Gastrocnemius medialis (tissue), 4 donors: ENCODE measurements at regions not wholly inside any gene's neighbourhood (a gene's known extent, or its start where the extent isn't known, plus 50 kb on each side); places are given as distances from the start of the nearest gene placed in this dataset.
A peak's percentile ranks its signal among the peaks of the same experiment; 100 is the strongest.

Experiments
- ATAC-seq, 2 donors: fragments of 150-250 bp; one replicate each; pipeline ENCODE4 v1.9.1; 2016
- DNase-seq, 2 donors: peaks; one replicate each; pipeline ENCODE4 v3.0.0-alpha.2; 2019
- H3K27ac ChIP-seq, 4 donors: fragments of 200-600 bp; sonication (generic); 1 replicate in 1 of 4; 2 replicates in 3 of 4; pipeline ENCODE4 v1.5.1; 2016 to 2018; ENCODE audit warnings: mild to moderate bottlenecking in 2 of 4, moderate library complexity in 1 of 4
- H3K27me3 ChIP-seq, 3 donors: fragments of 200-600 bp; sonication (generic) in 2 of 3; 1 replicate in 1 of 3; 2 replicates in 2 of 3; pipeline versions ENCODE4 v1.5.1 to v1.6.0; 2016 to 2019; ENCODE audit warnings: mild to moderate bottlenecking in 1 of 3, moderate library complexity in 1 of 3
- H3K36me3 ChIP-seq, 2 donors: fragments of 200-600 bp; sonication (generic) in 1 of 2; one replicate each; pipeline ENCODE4 v1.5.1; 2017 to 2018
- H3K4me1 ChIP-seq, 2 donors: fragments of 200-600 bp; sonication (generic) in 1 of 2; one replicate each; pipeline ENCODE4 v1.5.1; 2016 to 2017; ENCODE audit warnings: mild to moderate bottlenecking in 2 of 2
- H3K4me3 ChIP-seq, 4 donors: fragments of 200-600 bp; sonication (generic) in 3 of 4; 1 replicate in 1 of 4; 2 replicates in 3 of 4; pipeline ENCODE4 v1.5.1; 2016 to 2019; ENCODE audit warnings: mild to moderate bottlenecking in 2 of 4
- H3K9me3 ChIP-seq, 3 donors: fragments of 200-600 bp; sonication (generic) in 2 of 3; 1 replicate in 1 of 3; 2 replicates in 2 of 3; pipeline ENCODE4 v1.5.1; 2016 to 2019
- POLR2A ChIP-seq, 2 donors: fragments of 450-650 bp; IDR thresholded peaks; one replicate each; pipeline ENCODE4 v1.6.1; 2017; ENCODE audit warnings: antibody characterized with exemption in 2 of 2, mild to moderate bottlenecking in 2 of 2, moderate library complexity in 2 of 2
- in situ Hi-C, 4 donors: fragments of 200-750 bp; cut with MboI; loops; one replicate each; pipeline versions ENCODE4 v1.15.0 to v1.8.0; 2017; ENCODE audit warnings: low sequenced_read_pairs in 4 of 4
- intact Hi-C: fragments of 100-400 bp; cut with DNase I; formaldehyde crosslinking; loops from one replicate; pipeline ENCODE4 v1.15.1; 2023; ENCODE audit warnings: low total_unique reads
- TF ChIP-seq, protein P1 (sequence below), 5 experiments: fragments of 450-650 bp in 3 of 5; fragments of 200-600 bp in 2 of 5; sonication (generic) in 2 of 5; IDR thresholded peaks in 4 of 5; conservative IDR thresholded peaks in 1 of 5; 1 replicate in 4 of 5; 2 replicates in 1 of 5; pipeline ENCODE4 v1.5.1; 2016 to 2019; ENCODE audit warnings: antibody characterized with exemption in 5 of 5, mild to moderate bottlenecking in 3 of 5, moderate library complexity in 3 of 5

DNA sequence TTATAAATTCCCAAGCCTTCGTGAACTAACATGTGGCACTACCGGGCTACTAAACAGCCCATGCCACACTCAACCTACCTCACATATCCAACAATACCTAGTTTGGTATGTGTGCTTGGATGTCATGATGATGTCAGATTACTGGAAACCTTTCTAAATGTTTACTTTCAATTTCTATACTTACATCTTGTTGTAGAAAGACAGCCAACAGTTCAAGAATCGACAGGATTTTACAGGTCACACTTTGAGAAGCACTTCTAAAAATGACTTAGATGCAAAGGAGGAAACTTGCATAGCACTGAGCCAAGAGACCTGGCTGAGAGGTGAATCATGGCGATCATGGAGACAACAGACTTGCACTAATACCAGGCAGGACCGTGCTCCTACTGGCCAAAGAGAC lies 209.9 kb downstream of the COL4A1 start:
- in situ Hi-C loops: no loop called here
- H3K4me3 ChIP-seq: no peak overlapping the region
- no peak overlapping the region for H3K27ac ChIP-seq
- DNase-seq (no peak), ATAC-seq (no peak)
- no peak for TF ChIP-seq POLR2A (IDR thresholded peaks at IDR 0.05)
- TF ChIP-seq, protein P1, sequence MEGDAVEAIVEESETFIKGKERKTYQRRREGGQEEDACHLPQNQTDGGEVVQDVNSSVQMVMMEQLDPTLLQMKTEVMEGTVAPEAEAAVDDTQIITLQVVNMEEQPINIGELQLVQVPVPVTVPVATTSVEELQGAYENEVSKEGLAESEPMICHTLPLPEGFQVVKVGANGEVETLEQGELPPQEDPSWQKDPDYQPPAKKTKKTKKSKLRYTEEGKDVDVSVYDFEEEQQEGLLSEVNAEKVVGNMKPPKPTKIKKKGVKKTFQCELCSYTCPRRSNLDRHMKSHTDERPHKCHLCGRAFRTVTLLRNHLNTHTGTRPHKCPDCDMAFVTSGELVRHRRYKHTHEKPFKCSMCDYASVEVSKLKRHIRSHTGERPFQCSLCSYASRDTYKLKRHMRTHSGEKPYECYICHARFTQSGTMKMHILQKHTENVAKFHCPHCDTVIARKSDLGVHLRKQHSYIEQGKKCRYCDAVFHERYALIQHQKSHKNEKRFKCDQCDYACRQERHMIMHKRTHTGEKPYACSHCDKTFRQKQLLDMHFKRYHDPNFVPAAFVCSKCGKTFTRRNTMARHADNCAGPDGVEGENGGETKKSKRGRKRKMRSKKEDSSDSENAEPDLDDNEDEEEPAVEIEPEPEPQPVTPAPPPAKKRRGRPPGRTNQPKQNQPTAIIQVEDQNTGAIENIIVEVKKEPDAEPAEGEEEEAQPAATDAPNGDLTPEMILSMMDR (IDR thresholded peaks at IDR 0.05 in 4 of 5, conservative IDR thresholded peaks at IDR 0.05 in 1 of 5): no peak
- H3K27me3 ChIP-seq: no peaks in the 10 kb centered on the region
- peaks cover 18 to 22% of the 10 kb centered on the region in 2 donors for H3K4me1 ChIP-seq
- H3K9me3 ChIP-seq: no peaks in the 10 kb centered on the region
- intact Hi-C loops: loop anchor here (1.0 to 5.0 kb wide), 2 partner anchors 8 to 40 kb away; no protein-coding TSS in a partner anchor
- no peaks in the 10 kb centered on the region for H3K36me3 ChIP-seq

DNA sequence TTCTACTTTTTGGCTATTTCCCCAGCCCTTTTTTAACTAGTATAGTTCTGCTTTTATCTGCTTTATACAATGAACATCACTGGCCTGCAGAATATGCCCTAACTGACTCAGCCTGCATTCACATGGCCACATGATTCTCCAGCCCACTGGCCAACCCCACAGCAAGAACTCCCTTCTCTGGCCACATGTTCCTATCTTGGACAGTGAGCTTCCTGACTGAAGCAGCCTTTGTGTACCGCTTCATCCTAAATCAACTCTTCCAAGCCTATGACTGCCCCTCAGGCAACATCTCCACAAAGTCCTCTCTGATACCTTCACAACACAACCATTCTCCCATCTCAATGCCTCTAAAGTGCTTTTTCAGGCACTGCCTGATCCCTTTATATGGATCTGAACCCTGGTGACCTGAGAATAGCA lies 214.1 kb downstream of the COL4A1 start:
- ATAC-seq: no peak
- in situ Hi-C loops: no loop called here

DNA sequence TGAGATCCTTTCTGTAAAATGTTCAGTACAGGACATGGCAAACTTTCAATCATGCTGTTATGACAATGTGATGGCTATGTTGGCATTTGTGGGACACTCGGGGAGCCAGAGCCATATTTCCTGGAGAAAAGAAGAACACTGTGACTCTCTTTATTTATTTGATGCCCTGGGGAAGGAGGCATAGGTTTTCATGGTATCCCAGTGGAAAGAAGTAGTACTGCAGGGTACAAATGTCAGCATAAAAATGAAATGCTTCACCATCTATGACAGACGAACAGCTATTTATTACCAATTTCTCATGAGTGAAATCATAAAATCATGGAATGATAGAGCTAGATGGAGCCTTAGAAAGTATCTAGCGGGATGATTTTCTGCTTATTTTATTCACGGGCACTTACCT lies 217.1 kb downstream of the COL4A1 start:
- in situ Hi-C loops: no loop called here
- intact Hi-C loops: no loop called here

More for the DNA sequence above, 214.1 kb downstream of the COL4A1 start:
- Histone ChIP-seq H3K36me3 (no peaks in the 10 kb centered on the region), H3K4me1 (peaks cover 18 to 22% of the 10 kb centered on the region in 2 donors), H3K27me3 (no peaks in the 10 kb centered on the region), H3K9me3 (no peaks in the 10 kb centered on the region), H3K4me3 (no peak overlapping the region), H3K27ac (peak overlapping the region in 2 of 4 donors; percentile 89 to 92)
- no peak for DNase-seq
- TF ChIP-seq, protein P1 (IDR thresholded peaks at IDR 0.05 in 4 of 5, conservative IDR thresholded peaks at IDR 0.05 in 1 of 5): no peak
- no peak for TF ChIP-seq POLR2A (IDR thresholded peaks at IDR 0.05)
- intact Hi-C loops: no loop called here

DNA sequence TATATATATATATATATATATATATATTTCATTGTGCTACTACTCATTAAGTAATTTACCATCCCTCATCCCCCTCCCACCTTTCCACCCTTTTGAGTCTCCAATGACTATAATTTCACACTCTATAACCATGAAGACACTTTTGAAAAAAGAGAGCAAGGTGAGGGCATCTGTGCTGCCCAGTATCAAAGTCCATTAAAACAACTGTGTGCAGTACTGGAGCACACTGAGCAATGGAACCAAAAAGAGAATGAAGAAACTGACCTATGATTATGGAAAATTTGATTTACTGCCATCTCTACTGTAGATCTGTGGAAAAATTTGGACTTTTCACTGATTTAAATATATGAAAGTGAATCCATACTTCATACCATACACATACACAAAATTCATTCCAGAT lies 217.9 kb downstream of the COL4A1 start:
- in situ Hi-C loops: no loop called here
- ATAC-seq (no peak), DNase-seq (no peak)
- intact Hi-C loops: no loop called here
- Histone ChIP-seq H3K4me1 (peaks cover 3 to 9% of the 10 kb centered on the region in 2 donors), H3K9me3 (peaks cover 0 to 12% (median 0%) of the 10 kb centered on the region in 3 donors), H3K36me3 (no peaks in the 10 kb centered on the region), H3K27me3 (no peaks in the 10 kb centered on the region), H3K4me3 (no peak overlapping the region), H3K27ac (no peak overlapping the region)
- TF ChIP-seq, protein P1 (IDR thresholded peaks at IDR 0.05 in 4 of 5, conservative IDR thresholded peaks at IDR 0.05 in 1 of 5): no peak
- no peak for TF ChIP-seq POLR2A (IDR thresholded peaks at IDR 0.05)

More for the DNA sequence above, 217.1 kb downstream of the COL4A1 start:
- TF ChIP-seq, protein P1 (IDR thresholded peaks at IDR 0.05 in 4 of 5, conservative IDR thresholded peaks at IDR 0.05 in 1 of 5): peak in 2 of 5 experiments; percentile 24 to 25
- no peak for TF ChIP-seq POLR2A (IDR thresholded peaks at IDR 0.05)
- Histone ChIP-seq H3K4me1 (peaks cover 7 to 13% of the 10 kb centered on the region in 2 donors), H3K36me3 (no peaks in the 10 kb centered on the region), H3K9me3 (peaks cover 0 to 12% (median 0%) of the 10 kb centered on the region in 3 donors), H3K27ac (no peak overlapping the region), H3K27me3 (no peaks in the 10 kb centered on the region), H3K4me3 (no peak overlapping the region)
- DNase-seq (no peak), ATAC-seq (no peak)

DNA sequence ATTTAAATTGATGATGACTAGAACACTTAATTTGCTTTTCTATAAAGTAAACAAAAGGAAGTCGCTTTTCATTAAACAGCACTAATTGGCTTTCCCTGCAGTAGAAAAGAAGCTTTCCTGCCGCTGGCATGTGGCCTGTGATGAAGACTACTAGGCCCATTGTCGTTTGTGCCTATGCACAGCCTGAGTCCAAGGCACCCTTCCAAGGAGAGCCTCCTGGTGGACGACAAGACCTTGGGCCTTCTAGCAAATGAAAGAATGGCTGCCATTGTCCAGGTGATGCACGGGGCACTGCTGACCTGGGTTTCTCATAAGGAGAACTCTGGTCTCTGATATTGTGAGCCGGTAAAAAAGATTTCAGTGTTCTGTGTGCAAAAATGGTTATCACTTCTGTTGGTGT lies 233.0 kb downstream of the COL4A1 start:
- no peaks in the 10 kb centered on the region for H3K27me3 ChIP-seq
- in situ Hi-C loops: no loop called here
- H3K36me3 ChIP-seq: no peaks in the 10 kb centered on the region
- no peak overlapping the region for H3K27ac ChIP-seq
- H3K4me1 ChIP-seq: no peaks in the 10 kb centered on the region
- no peak overlapping the region for H3K4me3 ChIP-seq
- TF ChIP-seq, protein P1 (IDR thresholded peaks at IDR 0.05 in 4 of 5, conservative IDR thresholded peaks at IDR 0.05 in 1 of 5): no peak
- TF ChIP-seq POLR2A (IDR thresholded peaks at IDR 0.05): no peak
- intact Hi-C loops: no loop called here
- H3K9me3 ChIP-seq: peaks cover 0 to 3% (median 0%) of the 10 kb centered on the region in 3 donors
- DNase-seq (no peak), ATAC-seq (no peak)
